C4-2B (cell line): ENCODE measurements at regions not wholly inside any gene's neighbourhood (a gene's known extent, or its start where the extent isn't known, plus 50 kb on each side); places are given as distances from the start of the nearest gene placed in this dataset.

Experiments used
- H3K27ac ChIP-seq: fragments of 450-650 bp; 2 replicates; pipeline ENCODE4 v1.5.1; 2017
- ZFX ChIP-seq: fragments of 450-650 bp; IDR thresholded peaks from 2 replicates; pipeline ENCODE4 v1.6.1; 2017
- TF ChIP-seq, protein P1 (sequence below): fragments of 450-650 bp; conservative IDR thresholded peaks from 2 replicates; pipeline ENCODE4 v1.5.1; 2017; ENCODE audit warnings: mild to moderate bottlenecking

GRCh38 chrX:38982843-38983242 is 181.6 kb downstream of the MID1IP1 start:
- TF ChIP-seq, protein P1, sequence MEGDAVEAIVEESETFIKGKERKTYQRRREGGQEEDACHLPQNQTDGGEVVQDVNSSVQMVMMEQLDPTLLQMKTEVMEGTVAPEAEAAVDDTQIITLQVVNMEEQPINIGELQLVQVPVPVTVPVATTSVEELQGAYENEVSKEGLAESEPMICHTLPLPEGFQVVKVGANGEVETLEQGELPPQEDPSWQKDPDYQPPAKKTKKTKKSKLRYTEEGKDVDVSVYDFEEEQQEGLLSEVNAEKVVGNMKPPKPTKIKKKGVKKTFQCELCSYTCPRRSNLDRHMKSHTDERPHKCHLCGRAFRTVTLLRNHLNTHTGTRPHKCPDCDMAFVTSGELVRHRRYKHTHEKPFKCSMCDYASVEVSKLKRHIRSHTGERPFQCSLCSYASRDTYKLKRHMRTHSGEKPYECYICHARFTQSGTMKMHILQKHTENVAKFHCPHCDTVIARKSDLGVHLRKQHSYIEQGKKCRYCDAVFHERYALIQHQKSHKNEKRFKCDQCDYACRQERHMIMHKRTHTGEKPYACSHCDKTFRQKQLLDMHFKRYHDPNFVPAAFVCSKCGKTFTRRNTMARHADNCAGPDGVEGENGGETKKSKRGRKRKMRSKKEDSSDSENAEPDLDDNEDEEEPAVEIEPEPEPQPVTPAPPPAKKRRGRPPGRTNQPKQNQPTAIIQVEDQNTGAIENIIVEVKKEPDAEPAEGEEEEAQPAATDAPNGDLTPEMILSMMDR, result no peak
- no peak for TF ChIP-seq ZFX
- no peak overlapping the region for H3K27ac ChIP-seq

- TF ChIP-seq, protein P1, result peak; percentile 31
- TF ChIP-seq ZFX, result no peak
- no peak overlapping the region for H3K27ac ChIP-seq
These were observed 184.1 kb downstream of the MID1IP1 start for GRCh38 chrX:38985375-38985774.

GRCh38 chrX:38985945-38986344 is 184.7 kb downstream of the MID1IP1 start:
- H3K27ac ChIP-seq, result no peak overlapping the region
- TF ChIP-seq, protein P1, result no peak
- no peak for TF ChIP-seq ZFX

DNA sequence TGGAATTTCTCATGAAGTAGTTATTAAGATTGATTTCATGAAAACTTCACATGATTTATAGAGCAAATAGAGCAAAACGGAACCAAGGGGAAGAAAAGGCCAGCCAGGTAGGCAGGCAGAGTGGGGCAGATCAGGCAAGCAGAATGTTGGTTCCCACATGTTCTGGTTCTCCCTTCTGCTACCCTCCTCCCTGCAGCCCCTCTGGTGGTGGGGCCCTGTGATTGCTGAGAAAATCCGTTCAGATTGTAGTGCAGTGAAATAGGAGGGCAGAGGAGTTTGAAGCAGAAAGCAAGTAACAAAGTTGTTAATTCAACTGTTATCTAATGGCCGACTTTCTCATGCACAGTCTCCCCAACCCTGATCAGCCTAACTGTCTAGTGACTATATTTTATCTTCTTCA is 185.3 kb downstream of the MID1IP1 start:
- no peak overlapping the region for H3K27ac ChIP-seq
- TF ChIP-seq, protein P1, result no peak
- TF ChIP-seq ZFX, result no peak

DNA sequence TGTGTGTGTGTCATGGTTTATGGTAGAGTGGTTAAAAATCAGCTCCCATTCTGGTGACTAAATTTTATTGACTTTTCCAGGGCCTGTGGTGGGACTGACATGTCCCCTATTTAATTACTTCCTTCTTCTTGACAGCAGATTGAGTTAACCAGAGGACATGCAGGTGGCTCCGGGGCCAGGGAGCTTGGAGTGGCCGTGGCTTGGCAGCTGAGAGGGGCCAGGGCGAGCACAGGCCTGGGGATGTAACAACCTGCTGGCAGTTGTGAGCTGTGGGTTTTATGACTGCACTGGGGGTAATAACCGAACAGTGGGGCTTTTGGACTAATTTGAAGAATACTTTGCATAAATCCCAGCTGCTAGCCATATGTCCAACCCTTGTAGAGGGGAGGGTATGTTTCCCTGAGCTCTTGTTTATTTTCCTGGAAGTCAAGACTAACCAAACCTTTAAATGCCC is 186.0 kb downstream of the MID1IP1 start:
- no peak overlapping the region for H3K27ac ChIP-seq
- TF ChIP-seq, protein P1, result no peak
- no peak for TF ChIP-seq ZFX

DNA sequence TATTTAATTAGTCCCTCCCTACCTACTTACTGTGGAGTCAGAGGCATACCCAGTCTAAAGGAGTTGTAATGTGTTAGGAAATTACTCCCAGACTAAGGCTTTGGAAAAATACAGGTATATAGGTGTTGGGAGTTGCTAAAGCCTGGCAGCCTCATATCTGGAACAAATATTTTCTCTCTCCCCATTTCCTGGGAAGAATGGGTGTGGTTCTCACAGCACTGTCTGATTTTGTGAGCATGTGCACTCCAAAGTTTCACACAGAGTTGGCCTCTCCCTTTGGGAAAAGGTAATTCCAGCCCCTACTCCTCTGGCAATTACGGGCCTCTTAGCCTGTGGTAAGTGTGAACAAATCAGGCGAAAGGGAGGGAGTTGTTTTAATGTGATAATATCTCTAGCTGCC is 187.0 kb downstream of the MID1IP1 start:
- H3K27ac ChIP-seq, result no peak overlapping the region
- no peak for TF ChIP-seq ZFX
- TF ChIP-seq, protein P1, result no peak

GRCh38 chrX:38989076-38989475 is 187.8 kb downstream of the MID1IP1 start:
- H3K27ac ChIP-seq, result no peak overlapping the region
- TF ChIP-seq, protein P1, result no peak
- TF ChIP-seq ZFX, result no peak
